ENCODE measurements at regions not wholly inside any gene's neighbourhood (a gene's known extent, or its start where the extent isn't known, plus 50 kb on each side); places are given as distances from the start of the nearest gene placed in this dataset.

GRCh38 chr6:167495506-167496401 lies 170.9 kb downstream of the TTLL2 start:
- no peak for DNase-seq
- no peak overlapping the region for H3K27ac ChIP-seq
- in situ Hi-C loops (cut with HindIII; ENCODE audit: low pct_ligation_motif_present, low sequenced_read_pairs): no loop called here
- no peaks in the 10 kb centered on the region for H3K27me3 ChIP-seq (replicated peaks)
- H3K36me3 ChIP-seq (replicated peaks): no peaks in the 10 kb centered on the region
- no peak overlapping the region for H3K4me3 ChIP-seq (ENCODE audit: low read depth, low read length)
- no peak for TF ChIP-seq CTCF (IDR thresholded peaks at IDR 0.05; ENCODE audit: low read depth, low read length, missing control alignments)

- no peak overlapping the region for H3K4me3 ChIP-seq (ENCODE audit: low read depth, low read length)
- H3K36me3 ChIP-seq (replicated peaks): no peaks in the 10 kb centered on the region
- in situ Hi-C loops (cut with HindIII; ENCODE audit: low pct_ligation_motif_present, low sequenced_read_pairs): no loop called here
- H3K27ac ChIP-seq: no peak overlapping the region
- no peak for DNase-seq
- no peaks in the 10 kb centered on the region for H3K27me3 ChIP-seq (replicated peaks)
- no peak for TF ChIP-seq CTCF (IDR thresholded peaks at IDR 0.05; ENCODE audit: low read depth, low read length, missing control alignments)
These were observed 171.8 kb downstream of the TTLL2 start for GRCh38 chr6:167496707-167497106.

- Histone ChIP-seq H3K36me3 (replicated peaks) (no peaks in the 10 kb centered on the region), H3K4me3 (ENCODE audit: low read depth, low read length) (no peak overlapping the region), H3K27me3 (replicated peaks) (no peaks in the 10 kb centered on the region), H3K27ac (no peak overlapping the region)
- TF ChIP-seq CTCF (IDR thresholded peaks at IDR 0.05; ENCODE audit: low read depth, low read length, missing control alignments): no peak
- in situ Hi-C loops (cut with HindIII; ENCODE audit: low pct_ligation_motif_present, low sequenced_read_pairs): no loop called here
- DNase-seq: peak; percentile 8
These were observed 172.7 kb downstream of the TTLL2 start for GRCh38 chr6:167497428-167498056.

- Histone ChIP-seq H3K36me3 (replicated peaks) (no peaks in the 10 kb centered on the region), H3K4me3 (ENCODE audit: low read depth, low read length) (no peak overlapping the region), H3K27me3 (replicated peaks) (no peaks in the 10 kb centered on the region), H3K27ac (no peak overlapping the region)
- TF ChIP-seq CTCF (IDR thresholded peaks at IDR 0.05; ENCODE audit: low read depth, low read length, missing control alignments): no peak
- DNase-seq: no peak
- in situ Hi-C loops (cut with HindIII; ENCODE audit: low pct_ligation_motif_present, low sequenced_read_pairs): no loop called here
These were observed 174.3 kb downstream of the TTLL2 start for GRCh38 chr6:167499161-167499660.

- Histone ChIP-seq H3K4me3 (ENCODE audit: low read depth, low read length) (no peak overlapping the region), H3K27me3 (replicated peaks) (no peaks in the 10 kb centered on the region), H3K27ac (no peak overlapping the region), H3K36me3 (replicated peaks) (no peaks in the 10 kb centered on the region)
- in situ Hi-C loops (cut with HindIII; ENCODE audit: low pct_ligation_motif_present, low sequenced_read_pairs): no loop called here
- DNase-seq: no peak
- no peak for TF ChIP-seq CTCF (IDR thresholded peaks at IDR 0.05; ENCODE audit: low read depth, low read length, missing control alignments)
These were observed 176.1 kb downstream of the TTLL2 start for GRCh38 chr6:167500961-167501360.

Measured in brain microvascular endothelial cell (primary cell).